ENCODE measurements at regions not wholly inside any gene's neighbourhood (a gene's known extent, or its start where the extent isn't known, plus 50 kb on each side); places are given as distances from the start of the nearest gene placed in this dataset.

GRCh38 chr14:49487238-49487637 is 98.9 kb downstream of the RPS29 start:
- DNase-seq (no peak), ATAC-seq (no peak)
- Histone ChIP-seq H3K4me1 (no peaks in the 10 kb centered on the region), H3K27me3 (ENCODE audit: insufficient read depth in 3 of 3, low read length in 2 of 3) (peaks cover 0 to 4% (median 0%) of the 10 kb centered on the region in 3 donors), H3K27ac (no peak overlapping the region), H3K4me3 (no peak overlapping the region), H3K36me3 (ENCODE audit: insufficient read depth in 1 of 2, low read depth in 1 of 2) (no peaks in the 10 kb centered on the region), H3K9me3 (no peaks in the 10 kb centered on the region)
- no peak for TF ChIP-seq CTCF (IDR thresholded peaks at IDR 0.05)
- intact Hi-C loops (cut with DNase I), result no loop called here

GRCh38 chr14:49485290-49485689 is 100.9 kb downstream of the RPS29 start:
- H3K4me3 ChIP-seq, result no peak overlapping the region
- no peaks in the 10 kb centered on the region for H3K9me3 ChIP-seq
- no peaks in the 10 kb centered on the region for H3K36me3 ChIP-seq (ENCODE audit: insufficient read depth in 1 of 2, low read depth in 1 of 2)
- H3K4me1 ChIP-seq, result no peaks in the 10 kb centered on the region
- H3K27me3 ChIP-seq (ENCODE audit: insufficient read depth in 3 of 3, low read length in 2 of 3), result peaks cover 0 to 7% (median 0%) of the 10 kb centered on the region in 3 donors
- H3K27ac ChIP-seq, result no peak overlapping the region
- intact Hi-C loops (cut with DNase I), result no loop called here
- TF ChIP-seq CTCF (IDR thresholded peaks at IDR 0.05), result no peak
- ATAC-seq (no peak), DNase-seq (no peak)
- WGBS, 3 donors, result 40 to 49% (median 46%) methylated on average over 3 of the region's 3 CpGs

GRCh38 chr14:49484180-49484579 is 102.0 kb downstream of the RPS29 start:
- WGBS, 3 donors, result 79 to 85% (median 84%) methylated on average over 2 of the region's 2 CpGs
- Histone ChIP-seq H3K9me3 (no peaks in the 10 kb centered on the region), H3K36me3 (ENCODE audit: insufficient read depth in 1 of 2, low read depth in 1 of 2) (no peaks in the 10 kb centered on the region), H3K4me1 (no peaks in the 10 kb centered on the region), H3K27me3 (ENCODE audit: insufficient read depth in 3 of 3, low read length in 2 of 3) (peaks cover 0 to 7% (median 0%) of the 10 kb centered on the region in 3 donors), H3K4me3 (no peak overlapping the region), H3K27ac (no peak overlapping the region)
- intact Hi-C loops (cut with DNase I), result no loop called here
- TF ChIP-seq CTCF (IDR thresholded peaks at IDR 0.05), result no peak
- DNase-seq, result no peak
- no peak for ATAC-seq

GRCh38 chr14:49483268-49483667 is 102.9 kb downstream of the RPS29 start:
- H3K27me3 ChIP-seq (ENCODE audit: insufficient read depth in 3 of 3, low read length in 2 of 3), result peaks cover 0 to 7% (median 0%) of the 10 kb centered on the region in 3 donors
- H3K9me3 ChIP-seq, result no peaks in the 10 kb centered on the region
- intact Hi-C loops (cut with DNase I), result no loop called here
- H3K27ac ChIP-seq, result no peak overlapping the region
- DNase-seq (no peak), ATAC-seq (no peak)
- H3K4me3 ChIP-seq, result no peak overlapping the region
- 26 to 37% (median 32%) methylated on average over 1 of the region's 1 CpG for WGBS, 3 donors
- no peaks in the 10 kb centered on the region for H3K4me1 ChIP-seq
- no peaks in the 10 kb centered on the region for H3K36me3 ChIP-seq (ENCODE audit: insufficient read depth in 1 of 2, low read depth in 1 of 2)
- no peak for TF ChIP-seq CTCF (IDR thresholded peaks at IDR 0.05)

GRCh38 chr14:49480979-49481498 is 105.1 kb downstream of the RPS29 start:
- no peak overlapping the region for H3K4me3 ChIP-seq
- no peak for TF ChIP-seq CTCF (IDR thresholded peaks at IDR 0.05)
- H3K4me1 ChIP-seq, result no peaks in the 10 kb centered on the region
- intact Hi-C loops (cut with DNase I), result no loop called here
- ATAC-seq (no peak), DNase-seq (no peak)
- H3K36me3 ChIP-seq (ENCODE audit: insufficient read depth in 1 of 2, low read depth in 1 of 2), result no peaks in the 10 kb centered on the region
- H3K27ac ChIP-seq, result no peak overlapping the region
- no peaks in the 10 kb centered on the region for H3K9me3 ChIP-seq
- peaks cover 0 to 7% (median 0%) of the 10 kb centered on the region in 3 donors for H3K27me3 ChIP-seq (ENCODE audit: insufficient read depth in 3 of 3, low read length in 2 of 3)

Measured in psoas muscle (tissue), 7 donors.